ENCODE measurements at regions not wholly inside any gene's neighbourhood (a gene's known extent, or its start where the extent isn't known, plus 50 kb on each side); places are given as distances from the start of the nearest gene placed in this dataset.

DNA sequence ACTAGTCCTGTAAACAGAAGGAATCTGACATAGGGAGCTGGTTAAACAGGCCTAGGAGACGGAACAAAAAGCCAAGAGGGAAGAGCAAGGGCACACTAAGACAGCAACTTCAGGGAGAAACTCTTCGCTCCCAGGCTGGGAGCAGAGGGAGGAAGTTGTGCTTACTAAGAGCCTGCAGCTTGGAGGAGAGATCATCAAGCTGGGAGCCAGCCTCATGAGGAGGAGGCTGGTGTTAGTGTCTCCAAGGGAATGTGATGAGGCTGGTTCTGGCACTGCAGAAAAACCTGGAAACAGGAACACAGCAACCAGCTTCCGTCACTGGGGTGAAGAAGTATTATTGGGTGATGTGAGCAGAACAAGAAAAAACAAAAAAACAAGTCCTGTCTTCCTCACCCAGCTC lies 1027.3 kb downstream of the UQCRFS1 start:
- ATAC-seq (no peak), DNase-seq (ENCODE audit: low read depth in 1 of 2, low spot score in 1 of 2) (no peak), FAIRE-seq (no peak)
- ChIA-PET POLR2A (no interaction called here), CTCF (interaction anchor here (0.8 kb wide), 1 partner anchor 220 kb away, joined by 3 read pairs; no protein-coding TSS in a partner anchor)
- H3K4me1 ChIP-seq, result no peaks in the 10 kb centered on the region
- no peak for TF ChIP-seq ZFP36 (IDR thresholded peaks at IDR 0.05; ENCODE audit: borderline replicate concordance, partially characterized antibody)
- no peak for TF ChIP-seq ZNF302 (CRISPR knock-in tag; IDR thresholded peaks at IDR 0.05)
- no peak for TF ChIP-seq EHF (CRISPR knock-in tag; IDR thresholded peaks at IDR 0.05)
- TF ChIP-seq ZC3H11A (IDR thresholded peaks at IDR 0.05), result no peak
- TF ChIP-seq CEBPB (IDR thresholded peaks at IDR 0.05), result no peak
- TF ChIP-seq, protein P1, sequence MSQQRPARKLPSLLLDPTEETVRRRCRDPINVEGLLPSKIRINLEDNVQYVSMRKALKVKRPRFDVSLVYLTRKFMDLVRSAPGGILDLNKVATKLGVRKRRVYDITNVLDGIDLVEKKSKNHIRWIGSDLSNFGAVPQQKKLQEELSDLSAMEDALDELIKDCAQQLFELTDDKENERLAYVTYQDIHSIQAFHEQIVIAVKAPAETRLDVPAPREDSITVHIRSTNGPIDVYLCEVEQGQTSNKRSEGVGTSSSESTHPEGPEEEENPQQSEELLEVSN (IDR thresholded peaks at IDR 0.05; ENCODE audit: borderline replicate concordance, low read depth), result no peak
- no peak for TF ChIP-seq HOXA7 (CRISPR knock-in tag; IDR thresholded peaks at IDR 0.05)
- TF ChIP-seq GATA3 (IDR thresholded peaks at IDR 0.05; ENCODE audit: borderline replicate concordance), result no peak
- no peak for TF ChIP-seq FOXS1 (CRISPR knock-in tag; IDR thresholded peaks at IDR 0.05)
- no peak for TF ChIP-seq RCOR1 (IDR thresholded peaks at IDR 0.05; ENCODE audit: low read depth, low read length)
- TF ChIP-seq, protein P2, sequence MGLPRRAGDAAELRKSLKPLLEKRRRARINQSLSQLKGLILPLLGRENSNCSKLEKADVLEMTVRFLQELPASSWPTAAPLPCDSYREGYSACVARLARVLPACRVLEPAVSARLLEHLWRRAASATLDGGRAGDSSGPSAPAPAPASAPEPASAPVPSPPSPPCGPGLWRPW (IDR thresholded peaks at IDR 0.05), result no peak
- TF ChIP-seq RFX5 (IDR thresholded peaks at IDR 0.05), result no peak
- TF ChIP-seq ESRRA (IDR thresholded peaks at IDR 0.05; ENCODE audit: borderline replicate concordance, low read length), result no peak
- no peak for TF ChIP-seq BHLHE40 (IDR thresholded peaks at IDR 0.05; ENCODE audit: low read depth, low read length)
- TF ChIP-seq HDAC2 (IDR thresholded peaks at IDR 0.05), result no peak
- no peak for TF ChIP-seq NFE2L2 (conservative IDR thresholded peaks at IDR 0.05; ENCODE audit: low read length)
- TF ChIP-seq CBX8 (IDR thresholded peaks at IDR 0.05), result no peak
- TF ChIP-seq KDM1A (IDR thresholded peaks at IDR 0.05; ENCODE audit: low read depth), result no peak
- 11% methylated on average over 3 of the region's 3 CpGs for WGBS (ENCODE audit: missing lambda C conversion rate)
- no peak overlapping the region for H3K4me3 ChIP-seq
- no peak overlapping the region for H3K27ac ChIP-seq
- peaks cover 8% of the 10 kb centered on the region; the same call in 1 of the 3 replicates for H3K9me3 ChIP-seq
- no peak overlapping the region for H3K4me2 ChIP-seq

- H3K9me3 ChIP-seq, result peaks cover 8% of the 10 kb centered on the region; the same call in 1 of the 3 replicates
- ATAC-seq (peak in 1 of 2 experiments; percentile 54; a peak in 1 of 6 replicates), FAIRE-seq (no peak), DNase-seq (ENCODE audit: low read depth in 1 of 2, low spot score in 1 of 2) (peak in 1 of 2 experiments; percentile 16)
- TF ChIP-seq SMC3 (IDR thresholded peaks at IDR 0.05), result no peak
- peak; percentile 18 for TF ChIP-seq MAFK (IDR thresholded peaks at IDR 0.05; ENCODE audit: partially characterized antibody)
- H3K4me3 ChIP-seq, result no peak overlapping the region
- no peaks in the 10 kb centered on the region for H3K4me1 ChIP-seq
- no peak overlapping the region for H3K4me2 ChIP-seq
- CTCF ChIA-PET, result interaction anchor here (0.8 kb wide), 1 partner anchor 219 kb away, joined by 3 read pairs; no protein-coding TSS in a partner anchor
- POLR2A ChIA-PET, result no interaction called here
- no peak overlapping the region for H3K27ac ChIP-seq
These were observed 1028.0 kb downstream of the UQCRFS1 start for GRCh38 chr19:28184997-28185396.

- FAIRE-seq, result no peak
- no peak for ATAC-seq
- 0% methylated on average over 1 of the region's 1 CpG for WGBS (ENCODE audit: missing lambda C conversion rate)
These were observed 1036.8 kb downstream of the UQCRFS1 start for GRCh38 chr19:28176193-28176592.

More at GRCh38 chr19:28176193-28176592, 1036.8 kb downstream of the UQCRFS1 start:
- H3K27ac ChIP-seq, result no peak overlapping the region
- no peaks in the 10 kb centered on the region for H3K4me1 ChIP-seq
- H3K9me3 ChIP-seq, result peaks cover 39% of the 10 kb centered on the region
- no peak for DNase-seq (ENCODE audit: low read depth in 1 of 2, low spot score in 1 of 2)
- POLR2A ChIA-PET, result no interaction called here
- H3K4me3 ChIP-seq, result no peak overlapping the region
- CTCF ChIA-PET, result no interaction called here
- no peak overlapping the region for H3K4me2 ChIP-seq
- TF ChIP-seq EHMT2 (IDR thresholded peaks at IDR 0.05; ENCODE audit: low read depth) (no peak), TP53 (CRISPR knock-in tag; IDR thresholded peaks at IDR 0.05) (no peak), SREBF2 (IDR thresholded peaks at IDR 0.05) (no peak), RAD21 (conservative IDR thresholded peaks at IDR 0.05 in 1 of 2, IDR thresholded peaks at IDR 0.05 in 1 of 2) (no peak), ZFP36 (IDR thresholded peaks at IDR 0.05; ENCODE audit: borderline replicate concordance, partially characterized antibody) (no peak), BHLHE40 (IDR thresholded peaks at IDR 0.05; ENCODE audit: low read depth, low read length) (no peak), KDM5A (IDR thresholded peaks at IDR 0.05) (no peak), TFCP2L1 (CRISPR knock-in tag; IDR thresholded peaks at IDR 0.05) (no peak), BCL3 (IDR thresholded peaks at IDR 0.05) (no peak), CBX2 (IDR thresholded peaks at IDR 0.05; ENCODE audit: borderline replicate concordance, low read depth) (no peak), POLR2A (IDR thresholded peaks at IDR 0.05; ENCODE audit: low read length) (no peak), USF2 (IDR thresholded peaks at IDR 0.05) (no peak), RNF2 (IDR thresholded peaks at IDR 0.05; ENCODE audit: borderline replicate concordance, low read depth) (no peak)
- TF ChIP-seq, protein P3, sequence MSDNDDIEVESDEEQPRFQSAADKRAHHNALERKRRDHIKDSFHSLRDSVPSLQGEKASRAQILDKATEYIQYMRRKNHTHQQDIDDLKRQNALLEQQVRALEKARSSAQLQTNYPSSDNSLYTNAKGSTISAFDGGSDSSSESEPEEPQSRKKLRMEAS (IDR thresholded peaks at IDR 0.05), result no peak

Measured in A549 (cell line).